OCI-LY7 (cell line): ENCODE measurements at regions not wholly inside any gene's neighbourhood (a gene's known extent, or its start where the extent isn't known, plus 50 kb on each side); places are given as distances from the start of the nearest gene placed in this dataset.

Experiments used
- BruUV-seq: library from RNA; stranded (reverse); fragments of 400-500 nt; replicated peaks from 2 replicates; lab custom pipeline; 2021; lab: Mats Ljungman, UMichigan
- CTCF ChIA-PET: fragments of 300-600 bp; sonication (Branson Sonifier 250); formaldehyde crosslinking; loops from one replicate; lab custom pipeline; 2022; ENCODE audit warnings: antibody characterized with exemption; ENCODE audit not compliant: unreplicated experiment; lab: Charles Lee
- POLR2A ChIA-PET: fragments of 300-600 bp; sonication (Branson Sonifier 250); formaldehyde crosslinking; loops from one replicate; lab custom pipeline; 2022; ENCODE audit warnings: antibody characterized with exemption; lab: Charles Lee
- DNase-seq: peaks from one replicate; pipeline ENCODE4 v3.0.0-alpha.2; 2015; ENCODE audit warnings: low spot score
- H2AFZ ChIP-seq: fragments of 200-600 bp; sonication (generic), shearing (Covaris generic); 2 replicates; pipeline ENCODE4 v1.6.1; 2014; ENCODE audit warnings: mild to moderate bottlenecking, antibody characterized with exemption, low read length, moderate library complexity
- H3K27ac ChIP-seq: fragments of 200-600 bp; sonication (generic); 2 replicates; pipeline ENCODE4 v1.5.1; 2014; ENCODE audit warnings: mixed run types, low read depth, mild to moderate bottlenecking, moderate library complexity, low read length, inconsistent platforms; ENCODE audit not compliant: poor library complexity, severe bottlenecking
- H3K36me3 ChIP-seq: fragments of 200-600 bp; sonication (generic); 2 replicates; pipeline ENCODE4 v1.6.1; 2014; ENCODE audit warnings: mild to moderate bottlenecking, antibody characterized with exemption, low read length, moderate library complexity, mixed read lengths; ENCODE audit not compliant: insufficient read depth
- H3K4me1 ChIP-seq: fragments of 200-600 bp; sonication (generic); 2 replicates; pipeline ENCODE4 v1.5.1; 2014; ENCODE audit warnings: mild to moderate bottlenecking, low read length; ENCODE audit not compliant: insufficient read depth, poor library complexity, severe bottlenecking
- H3K4me2 ChIP-seq: fragments of 200-600 bp; sonication (generic); 2 replicates; pipeline ENCODE4 v1.6.1; 2014; ENCODE audit warnings: mild to moderate bottlenecking, low read length
- H3K4me3 ChIP-seq: fragments of 200-600 bp; sonication (generic); 2 replicates; pipeline ENCODE4 v1.5.1; 2014; ENCODE audit warnings: mild to moderate bottlenecking, low read depth, low read length; ENCODE audit not compliant: poor library complexity, severe bottlenecking
- H3K79me2 ChIP-seq: fragments of 200-600 bp; sonication (generic); 2 replicates; pipeline ENCODE4 v1.6.1; 2016; ENCODE audit warnings: low read depth, mild to moderate bottlenecking, low read length, moderate library complexity, mixed read lengths; ENCODE audit not compliant: insufficient read depth
- H3K9me2 ChIP-seq: fragments of 200-600 bp; sonication (generic); 2 replicates; pipeline ENCODE4 v1.6.1; 2016; ENCODE audit warnings: mild to moderate bottlenecking, low read length, mixed read lengths; ENCODE audit not compliant: insufficient read depth
- H3K9me3 ChIP-seq: fragments of 200-600 bp; sonication (generic); 2 replicates; pipeline ENCODE4 v1.6.1; 2014; ENCODE audit warnings: mild to moderate bottlenecking, mixed run types, low read length, mixed read lengths
- H4K20me1 ChIP-seq: fragments of 200-600 bp; sonication (generic); 2 replicates; pipeline ENCODE4 v1.6.1; 2014; ENCODE audit warnings: mild to moderate bottlenecking, antibody characterized with exemption, low read length, moderate library complexity, mixed read lengths; ENCODE audit not compliant: insufficient read depth
- CTCF ChIP-seq: fragments of 200-600 bp; sonication (generic); conservative IDR thresholded peaks from 2 replicates; pipeline ENCODE4 v1.5.1; 2014; ENCODE audit warnings: mild to moderate bottlenecking, antibody characterized with exemption, low read length, moderate library complexity, mixed read lengths
- EZH2phosphoT487 ChIP-seq: fragments of 200-600 bp; sonication (generic); IDR thresholded peaks from 2 replicates; pipeline ENCODE4 v1.6.1; 2018; ENCODE audit warnings: low read depth, borderline replicate concordance, mild to moderate bottlenecking, mixed run types, antibody characterized with exemption, low read length, moderate library complexity, mixed read lengths
- intact Hi-C: fragments of 100-400 bp; cut with micrococcal nuclease; formaldehyde crosslinking; loops from one replicate; pipeline ENCODE4 v1.10.0; 2022; ENCODE audit not compliant: unreplicated experiment

GRCh38 chr4:80139671-80140070 is 57.6 kb upstream of the PRDM8 start:
- TF ChIP-seq CTCF (no peak), EZH2phosphoT487 (no peak)
- ChIA-PET POLR2A (no interaction called here), CTCF (no interaction called here)
- H3K27ac ChIP-seq = no peak overlapping the region
- no peak overlapping the region for H3K4me3 ChIP-seq
- no peak overlapping the region for H2AFZ ChIP-seq
- no peak overlapping the region for H3K4me2 ChIP-seq
- no peaks in the 10 kb centered on the region for H3K9me2 ChIP-seq
- no peaks in the 10 kb centered on the region for H3K4me1 ChIP-seq
- DNase-seq = no peak
- intact Hi-C loops = no loop called here
- no peaks in the 10 kb centered on the region for H4K20me1 ChIP-seq
- H3K9me3 ChIP-seq = no peaks in the 10 kb centered on the region
- BruUV-seq = no TSS peak
- H3K79me2 ChIP-seq = no peaks in the 10 kb centered on the region
- H3K36me3 ChIP-seq = no peaks in the 10 kb centered on the region

GRCh38 chr4:80138551-80139538 is 58.5 kb upstream of the PRDM8 start:
- ChIA-PET POLR2A (no interaction called here), CTCF (no interaction called here)
- intact Hi-C loops = no loop called here
- no peak for DNase-seq
- TF ChIP-seq CTCF = no peak
- TF ChIP-seq EZH2phosphoT487 = no peak
- BruUV-seq = no TSS peak
- no peaks in the 10 kb centered on the region for H3K9me3 ChIP-seq
- no peaks in the 10 kb centered on the region for H3K79me2 ChIP-seq
- no peaks in the 10 kb centered on the region for H3K36me3 ChIP-seq
- H3K4me3 ChIP-seq = no peak overlapping the region
- no peak overlapping the region for H3K4me2 ChIP-seq
- H3K4me1 ChIP-seq = no peaks in the 10 kb centered on the region
- H3K9me2 ChIP-seq = no peaks in the 10 kb centered on the region
- H4K20me1 ChIP-seq = no peaks in the 10 kb centered on the region
- no peak overlapping the region for H2AFZ ChIP-seq
- H3K27ac ChIP-seq = no peak overlapping the region

GRCh38 chr4:80137631-80138030 is 59.7 kb upstream of the PRDM8 start:
- H2AFZ ChIP-seq = no peak overlapping the region
- no peaks in the 10 kb centered on the region for H3K79me2 ChIP-seq
- BruUV-seq = no TSS peak
- intact Hi-C loops = no loop called here
- H3K4me1 ChIP-seq = no peaks in the 10 kb centered on the region
- H4K20me1 ChIP-seq = no peaks in the 10 kb centered on the region
- POLR2A ChIA-PET = no interaction called here
- DNase-seq = no peak
- no peaks in the 10 kb centered on the region for H3K36me3 ChIP-seq
- no peak overlapping the region for H3K4me2 ChIP-seq
- TF ChIP-seq CTCF (no peak), EZH2phosphoT487 (no peak)
- H3K9me2 ChIP-seq = no peaks in the 10 kb centered on the region
- CTCF ChIA-PET = no interaction called here
- no peak overlapping the region for H3K27ac ChIP-seq
- H3K9me3 ChIP-seq = no peaks in the 10 kb centered on the region
- H3K4me3 ChIP-seq = no peak overlapping the region
